Thyroid gland (tissue), 4 donors: ENCODE measurements at regions not wholly inside any gene's neighbourhood (a gene's known extent, or its start where the extent isn't known, plus 50 kb on each side); places are given as distances from the start of the nearest gene placed in this dataset.

Experiments
- POLR2A ChIP-seq, 2 donors: fragments of 450-650 bp; IDR thresholded peaks; one replicate each; pipeline ENCODE4 v1.6.1; 2017; ENCODE audit warnings: antibody characterized with exemption in 2 of 2, mild to moderate bottlenecking in 2 of 2, moderate library complexity in 1 of 2
- TF ChIP-seq, protein P1 (sequence below), 6 experiments: fragments of 200-600 bp in 3 of 6; fragments of 450-650 bp in 3 of 6; sonication (generic) in 3 of 6; IDR thresholded peaks; one replicate each; pipeline ENCODE4 v1.5.1; 2016 to 2019; ENCODE audit warnings: antibody characterized with exemption in 6 of 6, mild to moderate bottlenecking in 2 of 6, inconsistent platforms in 1 of 6, moderate library complexity in 1 of 6

DNA sequence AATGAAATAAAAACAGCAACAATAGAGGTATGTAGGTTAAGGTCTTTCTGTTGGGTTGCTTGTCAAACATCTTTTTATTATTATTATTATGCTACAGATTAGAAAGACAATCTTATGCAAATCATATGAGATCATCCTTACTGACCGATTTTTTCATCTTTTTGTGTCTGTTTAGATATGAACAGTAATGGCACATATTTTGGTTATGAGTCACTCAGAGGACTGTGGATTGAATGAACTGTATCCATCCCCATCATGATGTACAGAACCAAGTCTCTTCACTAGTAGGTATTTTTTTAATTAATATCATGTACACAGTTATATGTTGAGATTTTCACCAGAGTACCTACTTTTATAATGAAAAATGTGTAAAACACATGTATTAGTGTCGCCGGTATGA, 159.1 kb downstream of the CHRM3 start:
- TF ChIP-seq, protein P1, sequence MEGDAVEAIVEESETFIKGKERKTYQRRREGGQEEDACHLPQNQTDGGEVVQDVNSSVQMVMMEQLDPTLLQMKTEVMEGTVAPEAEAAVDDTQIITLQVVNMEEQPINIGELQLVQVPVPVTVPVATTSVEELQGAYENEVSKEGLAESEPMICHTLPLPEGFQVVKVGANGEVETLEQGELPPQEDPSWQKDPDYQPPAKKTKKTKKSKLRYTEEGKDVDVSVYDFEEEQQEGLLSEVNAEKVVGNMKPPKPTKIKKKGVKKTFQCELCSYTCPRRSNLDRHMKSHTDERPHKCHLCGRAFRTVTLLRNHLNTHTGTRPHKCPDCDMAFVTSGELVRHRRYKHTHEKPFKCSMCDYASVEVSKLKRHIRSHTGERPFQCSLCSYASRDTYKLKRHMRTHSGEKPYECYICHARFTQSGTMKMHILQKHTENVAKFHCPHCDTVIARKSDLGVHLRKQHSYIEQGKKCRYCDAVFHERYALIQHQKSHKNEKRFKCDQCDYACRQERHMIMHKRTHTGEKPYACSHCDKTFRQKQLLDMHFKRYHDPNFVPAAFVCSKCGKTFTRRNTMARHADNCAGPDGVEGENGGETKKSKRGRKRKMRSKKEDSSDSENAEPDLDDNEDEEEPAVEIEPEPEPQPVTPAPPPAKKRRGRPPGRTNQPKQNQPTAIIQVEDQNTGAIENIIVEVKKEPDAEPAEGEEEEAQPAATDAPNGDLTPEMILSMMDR (IDR thresholded peaks at IDR 0.05): no peak
- TF ChIP-seq POLR2A (IDR thresholded peaks at IDR 0.05): no peak
